ENCODE measurements at regions not wholly inside any gene's neighbourhood (a gene's known extent, or its start where the extent isn't known, plus 50 kb on each side); places are given as distances from the start of the nearest gene placed in this dataset.

GRCh38 chr21:21605521-21605920 lies 607.3 kb downstream of the NCAM2 start:
- Mint-ChIP-seq H3K4me3 (no peak overlapping the region), H3K4me1 (no peaks in the 10 kb centered on the region), H3K9me3 (peaks cover 15% of the 10 kb centered on the region), H3K27ac (no peak overlapping the region), H3K36me3 (no peaks in the 10 kb centered on the region)
- ATAC-seq (no peak), DNase-seq (ENCODE audit: low spot score in 2 of 2) (no peak)

GRCh38 chr21:21606041-21606440 lies 607.8 kb downstream of the NCAM2 start:
- H3K27ac Mint-ChIP-seq, result no peak overlapping the region
- no peaks in the 10 kb centered on the region for H3K4me1 Mint-ChIP-seq
- ATAC-seq, result no peak
- no peak overlapping the region for H3K4me3 Mint-ChIP-seq
- H3K9me3 Mint-ChIP-seq, result peaks cover 15% of the 10 kb centered on the region
- H3K36me3 Mint-ChIP-seq, result no peaks in the 10 kb centered on the region
- DNase-seq (ENCODE audit: low spot score in 2 of 2), result no peak

GRCh38 chr21:21612466-21612865 lies 614.3 kb downstream of the NCAM2 start:
- ATAC-seq (no peak), DNase-seq (ENCODE audit: low spot score in 2 of 2) (no peak)
- no peak overlapping the region for H3K27ac Mint-ChIP-seq
- H3K9me3 Mint-ChIP-seq, result peaks cover 16% of the 10 kb centered on the region
- H3K36me3 Mint-ChIP-seq, result no peaks in the 10 kb centered on the region
- H3K4me3 Mint-ChIP-seq, result no peak overlapping the region
- H3K4me1 Mint-ChIP-seq, result no peaks in the 10 kb centered on the region

GRCh38 chr21:21614966-21615365 lies 616.8 kb downstream of the NCAM2 start:
- Mint-ChIP-seq H3K27ac (no peak overlapping the region), H3K4me3 (no peak overlapping the region), H3K9me3 (peaks cover 8% of the 10 kb centered on the region), H3K4me1 (no peaks in the 10 kb centered on the region), H3K36me3 (no peaks in the 10 kb centered on the region)
- no peak for DNase-seq (ENCODE audit: low spot score in 2 of 2)
- no peak for ATAC-seq

GRCh38 chr21:21622460-21623234 lies 624.4 kb downstream of the NCAM2 start:
- ATAC-seq (no peak), DNase-seq (ENCODE audit: low spot score in 2 of 2) (no peak)
- H3K36me3 Mint-ChIP-seq, result no peaks in the 10 kb centered on the region
- H3K4me1 Mint-ChIP-seq, result no peaks in the 10 kb centered on the region
- peaks cover 16% of the 10 kb centered on the region for H3K9me3 Mint-ChIP-seq
- H3K27ac Mint-ChIP-seq, result no peak overlapping the region
- H3K4me3 Mint-ChIP-seq, result no peak overlapping the region

- Mint-ChIP-seq H3K4me3 (no peak overlapping the region), H3K36me3 (no peaks in the 10 kb centered on the region), H3K27ac (no peak overlapping the region), H3K9me3 (peaks cover 17% of the 10 kb centered on the region), H3K4me1 (no peaks in the 10 kb centered on the region)
- ATAC-seq (no peak), DNase-seq (ENCODE audit: low spot score in 2 of 2) (no peak)
These were observed 626.5 kb downstream of the NCAM2 start for GRCh38 chr21:21624674-21625073.

- no peak overlapping the region for H3K27ac Mint-ChIP-seq
- no peak for DNase-seq (ENCODE audit: low spot score in 2 of 2)
- no peaks in the 10 kb centered on the region for H3K36me3 Mint-ChIP-seq
- H3K9me3 Mint-ChIP-seq, result peaks cover 16% of the 10 kb centered on the region
- no peak for ATAC-seq
- no peaks in the 10 kb centered on the region for H3K4me1 Mint-ChIP-seq
- no peak overlapping the region for H3K4me3 Mint-ChIP-seq
These were observed 633.8 kb downstream of the NCAM2 start for GRCh38 chr21:21631961-21632360.

- DNase-seq (ENCODE audit: low spot score in 2 of 2) (no peak), ATAC-seq (no peak)
- no peak overlapping the region for H3K4me3 Mint-ChIP-seq
- H3K4me1 Mint-ChIP-seq, result no peaks in the 10 kb centered on the region
- H3K9me3 Mint-ChIP-seq, result peaks cover 18% of the 10 kb centered on the region
- H3K36me3 Mint-ChIP-seq, result no peaks in the 10 kb centered on the region
- H3K27ac Mint-ChIP-seq, result no peak overlapping the region
These were observed 634.7 kb downstream of the NCAM2 start for GRCh38 chr21:21632926-21633325.

- ATAC-seq, result no peak
- peaks cover 16% of the 10 kb centered on the region for H3K9me3 Mint-ChIP-seq
- no peak for DNase-seq (ENCODE audit: low spot score in 2 of 2)
These were observed 663.5 kb downstream of the NCAM2 start for GRCh38 chr21:21661741-21662140.

GRCh38 chr21:21662776-21663175 lies 664.6 kb downstream of the NCAM2 start:
- no peak for DNase-seq (ENCODE audit: low spot score in 2 of 2)
- Mint-ChIP-seq H3K4me3 (no peak overlapping the region), H3K27ac (no peak overlapping the region), H3K36me3 (no peaks in the 10 kb centered on the region), H3K9me3 (peaks cover 16% of the 10 kb centered on the region), H3K4me1 (no peaks in the 10 kb centered on the region)
- no peak for ATAC-seq

More at GRCh38 chr21:21661741-21662140, 663.5 kb downstream of the NCAM2 start:
- Mint-ChIP-seq H3K4me3 (no peak overlapping the region), H3K36me3 (no peaks in the 10 kb centered on the region), H3K27ac (no peak overlapping the region), H3K4me1 (no peaks in the 10 kb centered on the region)

GRCh38 chr21:21664871-21665270 lies 666.7 kb downstream of the NCAM2 start:
- Mint-ChIP-seq H3K4me3 (no peak overlapping the region), H3K9me3 (peaks cover 14% of the 10 kb centered on the region), H3K36me3 (no peaks in the 10 kb centered on the region), H3K4me1 (no peaks in the 10 kb centered on the region), H3K27ac (no peak overlapping the region)
- ATAC-seq, result no peak
- DNase-seq (ENCODE audit: low spot score in 2 of 2), result no peak

GRCh38 chr21:21666689-21667088 lies 668.5 kb downstream of the NCAM2 start:
- no peaks in the 10 kb centered on the region for H3K36me3 Mint-ChIP-seq
- no peaks in the 10 kb centered on the region for H3K4me1 Mint-ChIP-seq
- peaks cover 17% of the 10 kb centered on the region for H3K9me3 Mint-ChIP-seq
- ATAC-seq, result no peak
- no peak overlapping the region for H3K4me3 Mint-ChIP-seq
- no peak overlapping the region for H3K27ac Mint-ChIP-seq
- no peak for DNase-seq (ENCODE audit: low spot score in 2 of 2)

- Mint-ChIP-seq H3K4me3 (no peak overlapping the region), H3K4me1 (no peaks in the 10 kb centered on the region), H3K27ac (no peak overlapping the region), H3K9me3 (peaks cover 11% of the 10 kb centered on the region), H3K36me3 (no peaks in the 10 kb centered on the region)
- no peak for DNase-seq (ENCODE audit: low spot score in 2 of 2)
- no peak for ATAC-seq
These were observed 670.0 kb downstream of the NCAM2 start for GRCh38 chr21:21668198-21668597.

- no peak for DNase-seq (ENCODE audit: low spot score in 2 of 2)
- Mint-ChIP-seq H3K9me3 (peaks cover 25% of the 10 kb centered on the region), H3K4me1 (no peaks in the 10 kb centered on the region), H3K4me3 (no peak overlapping the region), H3K36me3 (no peaks in the 10 kb centered on the region), H3K27ac (no peak overlapping the region)
- no peak for ATAC-seq
These were observed 675.8 kb downstream of the NCAM2 start for GRCh38 chr21:21673959-21674358.

GRCh38 chr21:21675601-21676000 lies 677.4 kb downstream of the NCAM2 start:
- H3K4me1 Mint-ChIP-seq, result no peaks in the 10 kb centered on the region
- H3K4me3 Mint-ChIP-seq, result no peak overlapping the region
- DNase-seq (ENCODE audit: low spot score in 2 of 2) (no peak), ATAC-seq (no peak)
- no peaks in the 10 kb centered on the region for H3K36me3 Mint-ChIP-seq
- H3K9me3 Mint-ChIP-seq, result peaks cover 25% of the 10 kb centered on the region
- no peak overlapping the region for H3K27ac Mint-ChIP-seq

- peaks cover 13% of the 10 kb centered on the region for H3K9me3 Mint-ChIP-seq
- no peak for ATAC-seq
- no peaks in the 10 kb centered on the region for H3K4me1 Mint-ChIP-seq
- no peak overlapping the region for H3K27ac Mint-ChIP-seq
- DNase-seq (ENCODE audit: low spot score in 2 of 2), result no peak
- H3K4me3 Mint-ChIP-seq, result no peak overlapping the region
- H3K36me3 Mint-ChIP-seq, result no peaks in the 10 kb centered on the region
These were observed 684.0 kb downstream of the NCAM2 start for GRCh38 chr21:21682172-21682571.

Measured in stimulated activated effector memory CD8-positive, alpha-beta T cell treated with anti-CD3 and anti-CD28 coated beads, Interleukin-12 subunit alpha, Interleukin-12 subunit beta, amount 100 ng/mL, for 72 hours (primary cell).